GM18861 (cell line): ENCODE measurements at regions not wholly inside any gene's neighbourhood (a gene's known extent, or its start where the extent isn't known, plus 50 kb on each side); places are given as distances from the start of the nearest gene placed in this dataset.
"Not testable (repeated sequence)": the region's sequence is repeated elsewhere in the genome, so short reads cannot be mapped to it uniquely, and the experiment has no call there.

Experiments
- ATAC-seq: cut with Tn5 transposase; IDR thresholded peaks from one replicate; pipeline ENCODE4 v1.9.1; 2021; ENCODE audit not compliant: unreplicated experiment

DNA sequence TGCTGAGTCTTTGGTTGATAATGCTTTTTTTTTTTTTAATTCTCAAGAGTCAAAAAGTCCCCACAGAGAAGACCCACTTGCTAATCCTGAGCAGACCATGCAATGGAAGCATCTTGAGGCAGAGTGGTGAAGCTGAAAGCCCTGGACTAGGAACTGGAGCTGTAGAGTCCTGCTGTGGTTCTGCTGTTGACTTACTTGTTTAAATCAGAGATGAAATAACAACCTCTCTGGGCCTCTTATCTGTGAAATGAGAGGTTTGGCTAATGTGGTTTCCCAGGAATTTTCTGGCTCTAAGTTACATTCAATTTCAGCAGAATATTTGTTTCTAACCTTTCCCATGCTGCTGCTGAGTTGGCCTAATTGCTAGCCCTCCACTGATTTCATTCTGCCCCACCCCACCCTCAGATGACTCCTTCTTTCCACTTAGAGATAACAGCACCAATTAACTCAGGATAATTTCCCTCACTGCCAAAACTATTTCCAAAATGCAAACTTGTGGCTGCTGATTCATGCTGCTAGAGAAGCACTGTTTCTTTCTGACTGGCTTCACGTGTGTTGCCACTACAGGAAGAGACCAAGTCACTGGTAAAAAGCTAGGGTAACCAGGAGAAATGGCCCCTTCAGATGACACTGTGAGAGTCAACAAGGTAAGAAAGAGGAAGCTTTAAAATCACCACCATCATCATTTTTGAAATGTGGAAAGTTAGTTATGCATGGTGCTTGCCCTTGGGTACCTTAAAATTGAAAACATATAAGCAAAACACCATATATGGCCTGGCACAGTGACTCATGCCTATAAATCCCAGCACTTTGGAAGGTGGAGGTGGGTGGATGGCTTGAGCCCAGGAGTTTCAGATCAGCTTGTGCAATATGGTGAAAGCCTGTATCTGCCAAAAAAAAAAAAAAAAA, 326.4 kb downstream of the DCHS2 start:
- peak; percentile 70 for ATAC-seq

DNA sequence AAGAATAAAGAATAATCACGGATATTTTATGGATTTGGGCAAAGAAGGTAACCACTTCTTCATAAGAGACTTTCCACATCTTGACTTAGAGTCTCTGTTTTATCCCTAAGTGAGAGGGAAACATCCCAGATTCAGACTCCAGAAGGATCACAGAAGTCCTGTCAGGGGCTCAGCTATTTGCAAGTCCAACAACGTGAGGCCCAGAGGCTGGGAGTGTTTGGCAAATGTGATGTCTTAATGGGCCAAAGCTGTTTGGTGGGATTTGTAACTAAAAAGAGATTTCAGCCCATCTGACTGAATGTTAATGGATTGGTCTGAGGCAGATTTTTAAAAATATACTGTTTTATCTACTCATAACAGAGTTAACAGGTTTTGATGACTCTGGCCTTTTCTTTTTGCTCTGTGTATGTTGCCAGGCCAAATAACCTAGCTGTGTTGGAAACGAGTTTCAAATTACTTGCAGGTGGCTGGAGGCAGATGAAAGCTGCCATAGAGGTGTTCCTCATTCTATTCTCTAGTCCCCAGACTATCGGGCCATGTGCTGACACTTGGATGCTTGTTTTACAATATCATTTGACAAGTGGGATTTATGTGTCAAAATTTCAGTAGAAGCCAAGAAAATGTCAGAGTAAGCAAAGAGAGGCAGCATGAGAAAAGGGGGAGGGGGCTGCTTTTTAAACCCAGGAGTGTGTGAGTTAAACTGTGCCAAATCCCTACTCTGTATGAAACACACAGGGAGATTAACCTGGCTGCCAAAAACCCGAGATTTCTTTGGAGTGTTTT, 330.9 kb downstream of the DCHS2 start:
- no peak for ATAC-seq

DNA sequence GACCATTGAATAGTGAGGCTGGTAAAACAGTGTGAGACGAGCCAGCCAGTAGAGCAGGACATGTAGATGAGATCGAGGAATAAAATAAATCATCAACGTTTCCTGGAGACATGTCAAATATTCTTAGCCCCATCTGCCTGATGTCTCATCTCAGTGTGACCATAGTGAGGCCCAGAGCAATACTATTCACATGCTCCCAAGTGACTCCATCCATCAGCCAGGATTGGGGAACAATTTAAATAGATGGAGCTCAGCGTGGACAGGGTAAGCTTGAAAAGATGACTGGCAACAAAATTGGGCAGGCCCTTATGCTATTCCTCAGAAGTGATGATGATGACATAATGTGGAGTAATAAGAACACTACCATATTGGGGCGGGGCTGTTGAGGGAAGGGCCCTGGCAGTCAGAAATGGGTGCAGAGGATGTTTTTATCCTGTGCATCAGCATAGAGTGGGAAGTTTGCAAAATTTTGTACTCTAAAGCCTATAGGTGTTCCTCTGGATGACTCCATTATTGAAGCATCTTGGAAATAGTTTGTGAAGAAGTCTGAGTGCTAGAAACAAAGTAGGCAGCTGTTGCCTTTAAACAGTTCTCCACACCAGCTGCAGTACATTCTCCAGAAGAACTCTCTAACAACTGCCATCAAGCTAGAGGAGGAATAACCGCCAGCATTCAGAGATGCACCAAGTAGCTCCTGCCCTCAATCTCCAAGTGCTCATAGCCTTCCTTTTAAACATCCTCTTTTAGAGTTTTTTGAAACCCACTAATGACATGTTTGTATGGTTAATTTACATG, 333.0 kb downstream of the DCHS2 start:
- no peak for ATAC-seq

DNA sequence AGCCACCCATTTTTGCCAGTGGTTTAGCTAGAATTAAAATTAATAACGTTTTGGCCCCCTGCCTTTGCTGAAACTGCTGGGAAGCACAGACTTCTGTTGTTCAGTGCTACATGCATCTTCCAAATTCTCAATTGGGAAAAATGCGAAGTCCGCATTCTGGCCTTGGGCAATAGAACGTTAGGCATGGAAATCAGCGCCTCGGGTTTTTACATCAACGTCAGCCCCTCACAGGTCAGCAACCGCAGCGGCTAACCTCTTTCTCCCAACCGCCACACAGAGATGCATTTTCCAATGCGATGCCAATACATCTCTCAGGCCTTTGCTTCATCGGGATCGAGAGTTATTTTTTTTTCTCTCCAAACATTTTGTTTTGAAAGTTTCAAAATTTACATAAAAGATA, 339.1 kb downstream of the DCHS2 start:
- no peak for ATAC-seq

DNA sequence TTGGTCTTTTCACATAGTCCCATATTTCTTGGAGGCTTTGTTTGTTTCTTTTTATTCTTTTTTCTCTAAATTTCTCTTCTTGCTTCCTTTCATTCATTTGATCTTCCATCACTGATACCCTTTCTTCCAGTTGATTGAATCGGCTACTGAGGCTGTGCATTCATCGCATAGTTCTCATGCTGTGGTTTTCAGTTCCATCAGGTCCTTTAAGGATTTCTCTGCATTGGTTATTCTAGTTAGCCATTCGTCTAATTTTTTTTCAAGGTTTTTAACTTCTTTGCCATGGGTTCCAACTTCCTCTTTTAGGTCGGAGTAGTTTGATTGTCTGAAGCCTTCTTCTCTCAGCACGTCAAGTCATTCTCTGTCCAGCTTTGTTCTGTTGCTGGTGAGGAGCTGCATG, 342.4 kb downstream of the DCHS2 start:
- ATAC-seq = not testable (repeated sequence)

DNA sequence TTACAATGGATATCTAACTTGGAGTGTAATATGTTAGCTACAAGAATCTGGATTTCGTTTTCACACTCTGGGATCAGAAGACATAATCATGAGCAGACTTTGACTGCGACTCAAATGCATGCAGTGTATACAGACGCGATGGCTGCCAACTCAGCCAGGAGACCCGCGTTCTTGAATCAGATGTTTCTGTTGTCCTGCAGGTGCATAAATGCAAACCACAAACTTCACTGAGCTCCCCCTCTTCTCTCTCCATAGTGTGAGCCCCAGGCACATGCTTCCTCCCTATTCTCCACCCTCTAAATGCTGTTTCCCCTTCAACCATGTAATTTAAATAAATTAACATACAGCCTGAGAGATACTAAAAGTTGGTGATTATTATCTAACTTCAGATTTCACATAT, 347.9 kb downstream of the DCHS2 start:
- ATAC-seq = no peak

DNA sequence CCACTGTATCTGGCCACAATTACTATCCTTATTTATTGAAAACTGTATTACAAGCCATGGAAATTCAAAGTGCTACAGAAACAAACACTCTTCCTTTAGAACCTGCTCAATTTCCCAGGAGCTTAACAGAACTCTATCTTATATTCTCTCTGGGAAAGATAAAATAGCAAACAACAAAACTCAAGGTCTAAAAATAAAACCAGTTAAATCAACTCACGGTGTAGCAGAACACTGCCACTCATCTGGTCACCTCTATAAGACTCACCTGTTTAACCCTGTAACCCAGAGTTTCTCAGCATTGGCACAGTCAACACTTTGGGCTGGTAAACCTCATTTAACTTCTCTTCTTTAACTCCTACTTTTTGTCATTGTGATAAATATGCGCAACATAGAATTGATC, 348.9 kb downstream of the DCHS2 start:
- no peak for ATAC-seq

DNA sequence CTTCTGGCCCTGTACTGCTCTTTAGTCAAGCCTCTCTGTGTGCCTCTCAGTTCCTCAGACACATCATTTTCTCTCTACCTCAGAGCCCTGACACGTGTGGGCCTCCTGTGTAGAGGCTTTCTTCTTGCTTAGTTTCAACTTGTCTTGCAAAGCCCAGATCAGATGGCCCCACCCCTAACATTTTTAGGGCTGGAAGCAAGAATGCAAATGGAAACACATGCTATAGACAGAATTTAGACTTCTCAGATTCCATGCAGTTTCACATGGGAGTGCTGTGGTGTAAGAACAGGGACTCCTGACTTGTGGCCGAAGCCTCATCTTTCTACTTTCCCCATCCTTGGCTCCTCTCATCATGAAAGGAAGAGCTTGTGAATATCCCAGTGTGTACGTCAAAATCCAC, 350.7 kb downstream of the DCHS2 start:
- ATAC-seq = no peak

DNA sequence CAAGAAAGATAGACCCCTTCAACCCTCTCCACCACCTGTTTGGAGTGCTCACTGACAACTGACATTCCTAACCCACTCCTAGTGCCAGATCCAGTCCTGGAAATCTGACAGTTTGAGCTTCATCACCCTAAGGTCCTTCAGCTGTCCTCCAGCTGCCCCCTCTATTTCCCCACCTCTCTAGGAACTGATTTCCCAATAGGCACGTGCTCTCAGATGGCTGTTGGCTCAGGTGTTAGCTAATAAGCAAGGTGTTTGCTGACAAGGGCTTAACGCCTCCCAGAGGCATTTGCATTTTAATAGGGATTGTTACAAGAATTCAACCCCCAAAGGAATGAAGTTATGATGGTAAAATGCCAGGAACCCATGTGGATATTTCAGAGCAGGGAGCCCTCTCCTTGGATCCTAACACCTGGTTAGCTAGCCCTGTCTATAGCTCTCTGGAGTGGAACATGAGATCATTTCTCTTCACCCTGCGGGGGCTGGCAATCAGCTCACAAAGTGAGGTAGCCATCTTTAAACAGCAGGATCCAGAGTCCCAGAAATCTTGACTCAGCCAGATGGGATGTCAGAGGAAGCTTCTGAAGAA, 348.5 kb upstream of the SFRP2 start:
- no peak for ATAC-seq

DNA sequence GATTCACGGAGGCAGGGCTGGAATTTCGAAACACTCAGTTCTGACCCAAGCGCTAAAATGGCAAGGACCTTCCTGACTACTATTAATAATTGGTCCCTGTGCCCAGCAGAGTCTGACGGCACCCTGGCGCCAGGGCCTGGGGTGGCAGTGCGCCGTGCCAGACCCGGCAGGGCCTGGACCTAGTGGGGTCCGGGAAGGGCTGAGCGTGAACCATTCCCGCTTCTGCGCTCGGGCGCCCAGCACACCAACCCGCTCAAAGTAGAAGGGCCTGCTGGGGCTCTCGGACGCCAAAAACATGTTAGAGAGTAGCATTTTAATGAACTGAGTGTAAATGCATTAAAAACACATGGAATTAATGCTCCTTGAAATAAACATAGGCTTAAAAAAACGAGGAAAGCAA, 346.7 kb upstream of the SFRP2 start:
- ATAC-seq = no peak

DNA sequence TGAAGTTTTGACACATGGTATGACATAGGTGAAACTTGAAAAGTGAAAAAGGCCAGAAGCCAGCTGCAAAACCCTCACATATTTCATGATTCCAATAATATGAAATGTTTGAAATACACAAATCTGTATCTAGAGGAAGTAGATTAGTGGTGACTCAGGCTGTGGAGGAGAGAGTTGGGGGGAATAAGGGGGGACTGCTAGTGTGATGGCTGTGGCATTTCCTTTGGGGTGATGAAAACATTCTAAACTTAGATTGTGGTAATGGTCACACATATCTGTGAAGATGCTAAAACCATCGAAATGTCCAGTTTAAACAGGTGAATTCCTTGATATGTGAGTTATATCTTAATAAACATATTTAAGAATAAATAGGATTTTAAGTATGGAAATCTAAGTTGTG, 343.5 kb upstream of the SFRP2 start:
- no peak for ATAC-seq

DNA sequence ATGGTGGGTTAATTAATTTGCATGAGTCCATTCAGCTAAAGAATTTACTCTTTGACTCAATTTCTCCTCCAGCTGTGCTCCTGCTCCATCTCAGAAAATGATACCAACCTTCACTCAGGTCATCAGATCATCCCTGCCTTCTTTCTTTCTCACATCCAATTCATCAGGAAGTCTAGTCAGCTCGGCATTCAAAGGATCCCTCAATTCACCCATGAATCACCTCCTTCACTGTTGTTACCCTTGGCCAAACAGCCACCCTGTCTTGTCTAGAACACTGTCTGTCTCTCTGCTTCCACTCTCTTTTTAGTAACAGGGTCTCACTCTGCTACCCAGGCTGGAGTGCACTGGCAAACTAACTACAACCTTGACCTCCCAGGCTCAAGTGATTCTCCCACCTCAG, 337.4 kb upstream of the SFRP2 start:
- no peak for ATAC-seq

DNA sequence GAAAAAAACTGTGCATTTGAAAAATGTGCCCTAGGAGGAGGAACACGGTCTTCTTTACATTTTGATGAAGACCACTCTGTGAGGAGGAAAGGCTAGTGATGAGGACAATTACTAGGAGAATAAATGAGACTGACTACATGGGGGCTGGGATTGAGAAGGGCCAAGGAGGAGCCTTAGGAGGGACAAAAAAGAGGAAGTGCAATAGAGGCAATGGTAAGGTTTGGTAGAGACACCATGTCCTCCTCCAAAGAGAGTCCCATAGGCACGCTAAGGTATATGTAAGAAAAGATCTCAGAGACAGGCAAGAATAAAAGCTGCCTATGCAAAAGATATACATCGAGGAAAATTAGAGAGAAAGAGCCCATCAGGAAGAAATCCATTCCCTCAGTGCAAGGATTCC, 336.5 kb upstream of the SFRP2 start:
- ATAC-seq = no peak

DNA sequence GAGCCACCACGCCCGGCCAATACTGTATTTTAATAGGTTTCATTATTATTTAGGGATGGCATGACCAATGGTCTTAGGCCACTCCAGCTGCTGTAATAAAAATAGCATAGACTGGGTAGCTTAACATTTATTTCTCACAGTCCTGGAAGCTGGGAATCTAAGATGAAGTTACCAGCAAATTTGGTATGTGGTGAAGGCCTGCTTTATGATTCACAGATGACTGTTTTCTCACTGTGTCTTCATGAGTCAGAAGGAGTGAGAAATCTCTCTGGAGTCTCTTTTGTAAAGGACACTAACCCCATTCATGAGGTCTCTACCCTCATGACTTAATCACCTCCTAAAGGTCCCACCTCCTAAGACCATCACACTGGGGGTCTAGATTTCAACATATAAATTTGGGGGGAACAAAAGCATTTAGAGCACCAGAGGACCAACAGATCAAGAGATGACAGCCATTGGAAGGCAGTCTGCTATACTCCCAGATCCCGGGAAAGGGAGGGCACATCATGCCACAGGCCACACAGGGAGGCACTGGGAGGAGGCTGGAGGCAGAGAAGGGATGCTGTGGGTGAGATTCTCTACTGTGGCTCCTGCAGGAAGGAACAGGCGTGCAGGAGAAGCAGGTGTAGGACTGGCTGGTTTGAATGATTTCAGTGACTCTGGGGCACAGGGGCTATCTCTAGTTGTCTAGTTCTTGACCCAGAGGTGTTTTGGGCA, 335.8 kb upstream of the SFRP2 start:
- ATAC-seq = no peak

DNA sequence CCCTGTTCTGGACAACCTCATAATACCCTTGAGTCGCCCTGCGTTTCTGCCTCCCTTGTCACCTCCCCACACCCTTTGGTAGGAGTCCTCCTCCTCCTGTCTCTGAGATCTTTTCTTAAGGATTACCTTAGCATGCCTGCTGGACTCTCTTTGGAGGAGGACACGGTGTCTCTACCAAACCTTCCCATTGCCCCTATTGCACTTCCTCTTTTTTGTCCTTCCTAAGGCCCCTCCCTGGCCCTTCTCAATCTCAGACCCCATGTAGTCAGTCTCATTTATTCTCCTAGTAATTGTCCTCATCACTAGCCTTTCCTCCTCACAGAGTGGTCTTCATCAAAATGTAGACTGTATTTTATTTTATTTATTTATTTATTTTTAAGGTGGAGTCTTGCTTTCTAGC, 335.0 kb upstream of the SFRP2 start:
- ATAC-seq = no peak

DNA sequence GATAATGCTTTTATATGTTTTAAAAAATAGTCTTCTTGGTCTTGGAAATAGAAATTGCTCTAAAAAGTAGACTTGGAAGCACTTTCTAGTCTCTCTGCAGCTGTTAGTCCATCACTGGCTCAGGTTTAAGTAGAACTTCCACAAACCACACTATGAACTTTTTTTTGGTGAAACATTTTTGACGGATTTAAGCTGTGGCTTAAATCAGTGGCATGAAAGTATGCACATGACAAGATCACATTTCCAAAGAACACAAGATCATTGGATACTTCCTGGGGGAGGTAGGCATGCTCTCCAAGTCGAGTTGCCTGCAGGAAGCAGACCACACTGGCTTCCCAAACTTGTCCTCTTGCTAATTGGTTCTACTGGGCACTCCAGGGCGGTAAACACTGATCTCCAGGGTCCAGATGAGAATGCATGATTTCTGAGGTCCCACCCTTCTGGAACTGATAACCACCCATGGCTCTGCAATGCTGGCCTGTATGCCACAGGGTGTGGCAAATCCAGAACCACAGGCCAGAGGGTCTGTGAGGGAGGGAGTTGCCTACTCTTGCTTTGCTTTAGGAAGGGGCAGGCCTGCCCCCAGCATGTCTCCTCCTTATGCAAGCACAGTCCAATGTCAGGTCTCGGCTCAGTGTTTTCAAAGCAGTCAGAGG, 331.9 kb upstream of the SFRP2 start:
- no peak for ATAC-seq

DNA sequence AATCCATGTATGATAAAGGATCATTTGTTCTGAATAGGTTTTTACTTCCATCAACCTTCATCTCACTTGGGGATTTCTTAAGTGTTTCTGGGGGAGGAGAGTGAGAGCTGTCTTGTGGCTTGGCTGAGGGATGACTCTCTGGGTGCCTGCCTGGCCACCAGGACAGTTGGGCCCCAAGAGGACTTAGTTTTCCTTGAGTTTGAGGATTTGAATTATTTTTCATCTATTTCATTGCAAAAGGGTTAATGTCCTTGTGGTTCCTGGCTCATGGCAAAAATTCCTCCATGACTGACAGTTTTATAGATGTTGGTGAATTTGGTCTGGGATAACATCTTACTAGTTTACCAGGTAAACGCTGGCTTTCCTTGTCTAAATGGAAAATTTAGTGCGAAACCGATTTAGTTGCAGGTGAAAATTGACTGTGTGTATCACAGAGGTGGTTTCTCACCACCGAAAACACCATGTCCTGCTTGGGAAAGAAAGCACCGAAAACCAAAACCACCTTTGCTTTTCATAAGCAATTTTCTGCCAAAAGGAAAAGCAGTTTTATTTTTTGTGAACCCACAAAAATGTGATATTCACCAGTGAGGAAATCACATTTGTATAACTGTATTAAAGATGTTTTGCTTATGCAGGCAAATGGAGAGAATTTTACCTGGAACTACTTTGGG, 331.3 kb upstream of the SFRP2 start:
- ATAC-seq = no peak

DNA sequence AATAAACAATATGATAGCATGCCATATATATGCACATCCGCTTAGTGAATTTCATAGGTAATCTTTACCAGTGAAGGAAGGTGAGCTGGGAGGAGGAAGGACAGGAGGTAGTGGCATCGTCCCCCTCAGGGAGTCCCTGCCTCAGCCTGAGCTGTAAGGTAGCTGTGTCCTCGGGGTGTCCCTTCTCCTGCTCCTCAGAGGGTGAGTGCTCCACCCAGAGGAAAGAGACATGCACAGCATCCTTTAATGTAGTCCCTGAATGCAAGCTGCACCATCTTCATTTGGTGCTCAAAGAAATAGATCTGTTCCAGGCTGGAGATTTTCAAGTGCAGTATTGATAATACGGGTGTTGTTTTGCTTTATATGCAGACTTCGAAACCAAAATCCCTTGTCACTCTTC, 330.4 kb upstream of the SFRP2 start:
- ATAC-seq = no peak

DNA sequence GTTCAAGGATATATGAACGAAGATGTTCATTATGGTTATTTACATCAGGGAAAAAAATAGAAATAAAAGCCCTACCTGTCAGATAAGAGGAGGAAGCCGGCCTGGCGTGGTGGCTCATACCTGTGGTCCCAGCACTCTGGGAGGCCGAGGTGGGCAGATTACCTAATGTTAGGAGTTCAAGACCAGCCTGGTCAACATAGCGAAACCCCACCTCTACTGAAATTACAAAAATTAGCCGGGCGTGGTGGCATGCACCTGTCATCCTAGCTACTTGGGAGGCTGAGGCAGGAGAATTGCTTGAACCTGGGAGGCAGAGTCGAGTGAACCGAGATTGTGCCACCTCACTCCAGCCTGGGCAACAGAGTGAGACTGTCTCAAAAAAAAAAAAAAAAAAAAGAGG, 328.8 kb upstream of the SFRP2 start:
- ATAC-seq = not testable (repeated sequence)
